ENCODE measurements at regions not wholly inside any gene's neighbourhood (a gene's known extent, or its start where the extent isn't known, plus 50 kb on each side); places are given as distances from the start of the nearest gene placed in this dataset.
A peak's percentile ranks its signal among the peaks of the same experiment; 100 is the strongest.
"Not testable (repeated sequence)": the region's sequence is repeated elsewhere in the genome, so short reads cannot be mapped to it uniquely, and the experiment has no call there.

- Histone ChIP-seq H3K36me3 (no peaks in the 10 kb centered on the region), H3K9ac (no peak overlapping the region), H4K20me1 (no peaks in the 10 kb centered on the region), H3K4me3 (no peak overlapping the region), H3K9me3 (replicated peaks in 1 of 11) (peaks cover 0 to 20% (median 7%) of the 10 kb centered on the region in 11 experiments; a peak in 8 of 22 replicates), H3K27me3 (no peaks in the 10 kb centered on the region), H3K4me2 (peak overlapping the region in 3 of 11 experiments; percentile 3 to 81 (median 64); a peak in 3 of 22 replicates), H3K27ac (no peak overlapping the region), H3K4me1 (peaks cover 4 to 61% (median 44%) of the 10 kb centered on the region in 10 experiments; a peak in 19 of 20 replicates)
- no peak for TF ChIP-seq Cebpa-rat (IDR thresholded peaks at IDR 0.05)
These were observed 53.4 kb downstream of the HES1 start for GRCh38 chr3:194189243-194189791.

DNA sequence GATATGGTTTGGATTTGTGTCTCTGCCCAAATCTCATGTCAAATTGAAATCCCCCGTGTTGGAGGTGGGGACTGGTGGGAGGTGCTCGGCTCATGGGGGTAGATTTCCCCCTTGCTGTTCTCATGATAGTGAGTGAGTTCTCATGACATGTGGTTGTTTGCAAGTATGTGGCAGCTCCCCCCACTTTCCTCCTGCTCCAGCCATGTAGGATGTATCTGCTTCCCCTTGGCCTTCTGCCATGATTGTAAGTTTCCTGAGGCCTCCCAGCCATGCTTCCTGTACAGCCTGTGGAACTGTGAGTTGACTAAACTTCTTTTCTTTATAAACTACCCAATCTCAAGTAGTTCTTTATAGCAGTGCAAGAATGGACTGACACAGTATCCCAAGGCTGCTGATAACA is 55.9 kb downstream of the HES1 start:
- Histone ChIP-seq H3K9me3 (replicated peaks in 1 of 11) (peaks cover 0 to 20% (median 7%) of the 10 kb centered on the region in 11 experiments; a peak in 8 of 22 replicates), H3K4me2 (peak overlapping the region in 8 of 11 experiments; percentile 9 to 60 (median 32); a peak in 11 of 22 replicates), H3K4me1 (peaks cover 6 to 57% (median 44%) of the 10 kb centered on the region in 10 experiments; a peak in 19 of 20 replicates)
- not testable (repeated sequence) for H3K36me3 ChIP-seq, H3K27ac ChIP-seq, H3K27me3 ChIP-seq, H3K9ac ChIP-seq, H4K20me1 ChIP-seq, H3K4me3 ChIP-seq

DNA sequence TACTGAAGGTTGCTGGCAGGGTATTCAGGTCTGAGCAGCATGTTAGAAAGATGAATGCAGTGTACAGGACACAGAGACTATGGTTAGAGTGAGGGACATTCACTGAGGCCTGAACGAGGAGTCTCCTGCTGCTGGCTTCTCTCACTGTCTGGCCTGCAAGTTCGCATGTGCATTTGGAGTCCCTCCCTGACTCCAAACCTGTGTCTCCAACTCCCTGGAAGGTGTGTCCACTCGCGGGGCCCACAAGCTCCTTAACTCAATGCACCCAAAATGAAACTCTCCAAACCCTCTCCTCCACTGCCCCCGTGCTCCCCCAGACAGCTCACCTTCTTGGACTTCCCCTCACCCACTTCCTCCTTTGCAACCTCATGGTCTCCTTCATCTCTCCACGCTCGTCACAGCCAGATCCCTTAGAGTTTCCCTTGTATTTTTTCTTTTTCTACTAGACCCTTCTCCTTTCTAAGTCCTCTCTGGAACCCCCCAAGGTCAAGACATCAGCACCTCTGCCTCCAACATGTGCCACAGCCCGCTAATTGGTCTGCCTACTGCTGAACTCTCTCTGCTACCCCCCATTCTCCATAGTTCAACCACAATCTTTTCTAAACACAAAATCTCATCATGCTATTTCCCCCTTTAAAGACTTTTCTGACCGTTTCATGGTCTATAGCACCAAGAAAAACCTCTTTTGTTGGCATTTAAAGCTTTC is 58.3 kb downstream of the HES1 start:
- TF ChIP-seq Cebpa-rat (IDR thresholded peaks at IDR 0.05): no peak
- H3K27ac ChIP-seq: no peak overlapping the region
- no peak overlapping the region for H3K9ac ChIP-seq
- H3K36me3 ChIP-seq: no peaks in the 10 kb centered on the region
- H3K4me1 ChIP-seq: peaks cover 6 to 34% (median 23%) of the 10 kb centered on the region in 10 experiments; a peak in 18 of 20 replicates
- H3K4me3 ChIP-seq: no peak overlapping the region
- H4K20me1 ChIP-seq: no peaks in the 10 kb centered on the region
- H3K27me3 ChIP-seq: peaks cover 0 to under 1% (median 0%) of the 10 kb centered on the region in 11 experiments; a peak in 1 of 22 replicates
- H3K4me2 ChIP-seq: peak overlapping the region; percentile 11 to 61 (median 33); a peak in 19 of 22 replicates
- peaks cover 0 to 20% (median 7%) of the 10 kb centered on the region in 11 experiments; a peak in 8 of 22 replicates for H3K9me3 ChIP-seq (replicated peaks in 1 of 11)

- no peak overlapping the region for H3K27ac ChIP-seq
- H4K20me1 ChIP-seq: no peaks in the 10 kb centered on the region
- H3K36me3 ChIP-seq: no peaks in the 10 kb centered on the region
- peaks cover 6 to 34% (median 23%) of the 10 kb centered on the region in 10 experiments; a peak in 18 of 20 replicates for H3K4me1 ChIP-seq
- peaks cover 0 to 20% (median 7%) of the 10 kb centered on the region in 11 experiments; a peak in 8 of 22 replicates for H3K9me3 ChIP-seq (replicated peaks in 1 of 11)
- peak overlapping the region in 10 of 11 experiments; percentile 15 to 61 (median 35); a peak in 16 of 22 replicates for H3K4me2 ChIP-seq
- H3K4me3 ChIP-seq: no peak overlapping the region
- H3K9ac ChIP-seq: no peak overlapping the region
- TF ChIP-seq Cebpa-rat (IDR thresholded peaks at IDR 0.05): no peak
- H3K27me3 ChIP-seq: peaks cover 0 to 5% (median 0%) of the 10 kb centered on the region in 11 experiments; a peak in 2 of 22 replicates
These were observed 58.8 kb downstream of the HES1 start for GRCh38 chr3:194194757-194195085.

DNA sequence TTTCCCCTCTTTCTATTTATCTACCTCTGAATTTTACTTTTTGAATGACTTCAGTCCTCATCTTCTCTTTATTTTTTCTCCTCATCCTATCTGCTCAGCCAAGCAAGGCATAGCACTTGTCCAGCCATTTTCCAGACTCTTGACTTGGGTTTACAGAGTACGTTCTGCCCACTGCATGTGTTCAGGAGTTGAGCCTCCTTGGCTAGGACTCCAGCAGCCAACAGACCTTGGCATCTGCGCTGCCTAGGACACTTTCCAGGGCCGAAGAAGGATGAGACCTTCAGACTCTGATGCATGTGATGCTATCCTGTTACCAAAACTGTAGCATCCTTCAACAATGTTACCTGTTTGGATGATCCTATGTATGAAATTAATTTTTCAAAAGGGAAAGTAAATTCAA is 59.7 kb downstream of the HES1 start:
- Histone ChIP-seq H3K27me3 (peaks cover 0 to 7% (median 0%) of the 10 kb centered on the region in 11 experiments; a peak in 2 of 22 replicates), H3K4me2 (no peak overlapping the region), H4K20me1 (no peaks in the 10 kb centered on the region), H3K9me3 (replicated peaks in 1 of 11) (peaks cover 0 to 18% (median 5%) of the 10 kb centered on the region in 11 experiments; a peak in 8 of 22 replicates), H3K4me1 (peaks cover 6 to 34% (median 23%) of the 10 kb centered on the region in 10 experiments; a peak in 18 of 20 replicates), H3K36me3 (no peaks in the 10 kb centered on the region), H3K27ac (no peak overlapping the region), H3K4me3 (no peak overlapping the region), H3K9ac (no peak overlapping the region)
- no peak for TF ChIP-seq Cebpa-rat (IDR thresholded peaks at IDR 0.05)

DNA sequence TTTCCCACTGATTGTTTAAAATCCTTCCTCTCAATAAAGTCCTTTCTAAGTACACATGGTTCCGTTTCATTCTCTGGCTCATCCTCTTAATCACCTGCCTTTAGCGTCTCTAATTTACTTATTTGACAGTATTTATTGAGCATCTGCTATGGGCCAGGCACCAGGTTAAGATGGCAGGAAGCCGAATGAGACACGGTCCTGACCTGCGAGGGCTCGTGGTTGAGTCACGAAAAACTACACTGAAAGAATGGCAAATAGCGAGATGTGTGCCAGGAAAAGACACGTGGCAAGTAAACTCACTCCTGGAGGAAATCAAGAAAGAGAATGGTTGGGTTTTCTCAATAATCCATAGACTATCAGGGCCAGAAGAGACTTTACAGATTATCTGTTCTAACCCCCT is 60.9 kb downstream of the HES1 start:
- H3K4me2 ChIP-seq: no peak overlapping the region
- peaks cover 0 to 5% (median 0%) of the 10 kb centered on the region in 11 experiments; a peak in 5 of 22 replicates for H3K9me3 ChIP-seq (replicated peaks in 1 of 11)
- H3K4me1 ChIP-seq: peaks cover 6 to 28% (median 22%) of the 10 kb centered on the region in 10 experiments; a peak in 18 of 20 replicates
- H3K27ac ChIP-seq: no peak overlapping the region
- no peak overlapping the region for H3K9ac ChIP-seq
- no peaks in the 10 kb centered on the region for H3K36me3 ChIP-seq
- no peak for TF ChIP-seq Cebpa-rat (IDR thresholded peaks at IDR 0.05)
- peaks cover 0 to 7% (median 0%) of the 10 kb centered on the region in 11 experiments; a peak in 2 of 22 replicates for H3K27me3 ChIP-seq
- H3K4me3 ChIP-seq: no peak overlapping the region
- no peaks in the 10 kb centered on the region for H4K20me1 ChIP-seq

DNA sequence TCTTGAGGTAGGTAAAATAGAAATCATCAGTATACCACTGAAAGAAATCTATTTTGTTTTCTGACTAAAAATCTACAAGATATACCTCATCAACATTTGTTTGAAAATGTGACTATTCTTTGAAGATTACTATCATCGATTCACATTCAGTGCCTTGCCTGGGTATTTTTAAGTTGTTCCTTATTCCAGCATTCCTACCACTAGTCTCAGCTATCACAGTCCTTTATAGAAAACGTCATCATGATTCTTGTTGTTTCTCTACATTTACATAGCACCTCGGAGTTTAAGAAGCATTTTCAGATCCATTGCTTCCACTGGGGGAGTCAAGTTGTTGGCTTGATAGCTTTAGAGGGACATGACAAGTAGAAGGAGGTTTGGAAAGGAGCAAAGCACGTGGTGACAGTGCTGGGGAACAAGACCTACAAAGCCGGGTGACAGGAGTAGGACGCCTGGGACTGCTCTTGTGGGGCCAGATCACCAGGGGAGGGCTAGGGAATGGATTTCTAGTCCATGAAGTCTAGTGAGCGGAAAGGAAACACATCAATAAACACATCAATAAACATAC is 61.5 kb downstream of the HES1 start:
- no peaks in the 10 kb centered on the region for H3K36me3 ChIP-seq
- no peak overlapping the region for H3K27ac ChIP-seq
- no peak overlapping the region for H3K4me2 ChIP-seq
- no peaks in the 10 kb centered on the region for H3K9me3 ChIP-seq (replicated peaks in 1 of 11)
- H3K9ac ChIP-seq: no peak overlapping the region
- peaks cover 6 to 22% (median 16%) of the 10 kb centered on the region in 10 experiments; a peak in 18 of 20 replicates for H3K4me1 ChIP-seq
- no peaks in the 10 kb centered on the region for H4K20me1 ChIP-seq
- no peak overlapping the region for H3K4me3 ChIP-seq
- H3K27me3 ChIP-seq: peaks cover 0 to 7% (median 0%) of the 10 kb centered on the region in 11 experiments; a peak in 2 of 22 replicates
- TF ChIP-seq Cebpa-rat (IDR thresholded peaks at IDR 0.05): no peak

- Histone ChIP-seq H3K27ac (no peak overlapping the region), H3K9me3 (replicated peaks in 1 of 11) (no peaks in the 10 kb centered on the region), H3K27me3 (peaks cover 0 to 7% (median 0%) of the 10 kb centered on the region in 11 experiments; a peak in 2 of 22 replicates), H4K20me1 (no peaks in the 10 kb centered on the region), H3K9ac (no peak overlapping the region), H3K4me2 (no peak overlapping the region), H3K36me3 (no peaks in the 10 kb centered on the region), H3K4me1 (peaks cover 6 to 16% (median 12%) of the 10 kb centered on the region in 10 experiments; a peak in 18 of 20 replicates), H3K4me3 (no peak overlapping the region)
- TF ChIP-seq Cebpa-rat (IDR thresholded peaks at IDR 0.05): no peak
These were observed 62.2 kb downstream of the HES1 start for GRCh38 chr3:194197981-194198695.
